Neural progenitor cell (in vitro differentiated cells): ENCODE measurements at regions not wholly inside any gene's neighbourhood (a gene's known extent, or its start where the extent isn't known, plus 50 kb on each side); places are given as distances from the start of the nearest gene placed in this dataset.
"Not testable (repeated sequence)": the region's sequence is repeated elsewhere in the genome, so short reads cannot be mapped to it uniquely, and the experiment has no call there.

Experiments
- DNase-seq: peaks from one replicate; pipeline ENCODE4 v3.0.0-alpha.2; 2016; ENCODE audit warnings: low spot score
- H2AFZ ChIP-seq: fragments of 200-600 bp; sonication (generic); replicated peaks from 2 replicates; pipeline ENCODE4 v1.6.1; 2016; ENCODE audit warnings: antibody characterized with exemption
- H3F3A ChIP-seq: fragments of 200-600 bp; sonication (generic); 2 replicates; pipeline ENCODE4 v1.6.1; 2016; ENCODE audit warnings: antibody characterized with exemption, low read depth
- H3K27ac ChIP-seq: fragments of 200-600 bp; sonication (generic); 2 replicates; pipeline ENCODE4 v1.5.1; 2016; ENCODE audit warnings: mild to moderate bottlenecking
- H3K27me3 ChIP-seq: fragments of 200-600 bp; sonication (generic); 2 replicates; pipeline ENCODE4 v1.6.1; 2016; ENCODE audit warnings: mild to moderate bottlenecking, moderate library complexity
- H3K36me3 ChIP-seq: fragments of 200-600 bp; sonication (generic); 2 replicates; pipeline ENCODE4 v1.5.1; 2016
- H3K4me1 ChIP-seq: fragments of 200-600 bp; sonication (generic); 2 replicates; pipeline ENCODE4 v1.6.1; 2016; ENCODE audit warnings: mixed run types
- H3K4me2 ChIP-seq: fragments of 200-600 bp; sonication (generic); 2 replicates; pipeline ENCODE4 v1.6.1; 2016
- H3K4me3 ChIP-seq: fragments of 200-600 bp; sonication (generic); 2 replicates; pipeline ENCODE4 v1.5.1; 2016
- H3K79me2 ChIP-seq: fragments of 200-600 bp; sonication (generic); 2 replicates; pipeline ENCODE4 v1.6.1; 2016; ENCODE audit warnings: low read depth
- H3K9ac ChIP-seq: fragments of 200-600 bp; sonication (generic); 2 replicates; pipeline ENCODE4 v1.6.1; 2016
- H3K9me3 ChIP-seq: fragments of 200-600 bp; sonication (generic); 2 replicates; pipeline ENCODE4 v1.5.1; 2016; ENCODE audit warnings: low read depth
- H4K20me1 ChIP-seq: fragments of 200-600 bp; sonication (generic); 2 replicates; pipeline ENCODE4 v1.6.1; 2016; ENCODE audit warnings: low read depth
- H3K27ac Mint-ChIP-seq: 3 replicates; pipeline ENCODE4 v1.8.0; 2021; ENCODE audit warnings: mixed read lengths
- H3K27me3 Mint-ChIP-seq: 2 replicates; pipeline ENCODE4 v1.8.0; 2022; ENCODE audit warnings: low read depth, mild to moderate bottlenecking, inconsistent platforms, moderate library complexity, mixed read lengths; ENCODE audit not compliant: insufficient read depth
- H3K36me3 Mint-ChIP-seq: 3 replicates; pipeline ENCODE4 v1.8.0; 2021; ENCODE audit warnings: mixed read lengths
- H3K4me1 Mint-ChIP-seq: 3 replicates; pipeline ENCODE4 v1.8.0; 2021; ENCODE audit warnings: mixed read lengths
- H3K4me3 Mint-ChIP-seq: 3 replicates; pipeline ENCODE4 v1.8.0; 2021; ENCODE audit warnings: mild to moderate bottlenecking, moderate library complexity, mixed read lengths
- H3K9me3 Mint-ChIP-seq: 3 replicates; pipeline ENCODE4 v1.8.0; 2020; ENCODE audit warnings: mixed read lengths
- CTCF ChIP-seq: fragments of 200-600 bp; sonication (generic); IDR thresholded peaks from 2 replicates; pipeline ENCODE4 v1.5.1; 2017; ENCODE audit warnings: antibody characterized with exemption, mild to moderate bottlenecking
- EZH2 ChIP-seq: fragments of 200-600 bp; sonication (generic); IDR thresholded peaks from 2 replicates; pipeline ENCODE4 v1.6.1; 2017; ENCODE audit warnings: antibody characterized with exemption, mild to moderate bottlenecking, moderate library complexity
- EZH2phosphoT487 ChIP-seq: fragments of 200-600 bp; sonication (generic); IDR thresholded peaks from 2 replicates; pipeline ENCODE4 v1.6.1; 2017; ENCODE audit warnings: antibody characterized with exemption

DNA sequence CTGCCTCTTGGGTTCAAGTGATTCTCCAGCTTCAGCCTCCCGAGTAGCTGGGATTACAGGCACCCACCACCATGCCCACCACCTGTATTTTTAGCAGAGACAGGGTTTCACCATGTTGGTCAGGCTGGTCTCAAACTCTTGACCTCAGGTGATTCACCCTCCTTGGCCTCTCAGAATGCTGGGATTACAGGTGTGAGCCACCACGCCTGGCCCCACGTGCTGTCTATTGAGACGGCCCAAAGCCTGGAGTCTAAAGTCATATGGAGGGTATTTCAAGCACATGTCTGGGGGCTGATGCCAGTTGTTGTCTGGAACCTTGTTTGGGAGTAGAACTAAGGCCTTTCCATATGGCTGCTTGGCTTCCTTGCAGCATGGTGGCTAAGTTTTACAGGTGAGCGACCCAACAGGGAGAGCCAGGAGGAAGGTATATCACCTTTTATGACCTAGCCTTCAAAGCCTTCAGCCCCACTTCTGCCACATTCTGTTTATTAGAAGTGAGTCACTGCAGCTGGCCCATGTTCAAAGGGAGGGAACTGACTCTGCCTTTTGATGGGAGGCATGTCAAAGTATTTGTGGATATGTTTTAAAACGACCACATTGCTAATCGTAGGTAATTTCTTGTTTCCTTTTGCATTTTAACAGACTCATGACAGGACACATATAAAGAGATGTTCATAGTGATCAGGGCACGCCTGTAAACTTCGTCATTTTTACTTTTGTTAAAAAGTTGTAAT is 105.3 kb upstream of the GOLGA6L4 start:
- H3K36me3 ChIP-seq, H3K4me1 Mint-ChIP-seq, H3K9me3 Mint-ChIP-seq, H2AFZ ChIP-seq, H3K4me2 ChIP-seq, H3K27me3 ChIP-seq, H3K27ac Mint-ChIP-seq, H3K4me3 ChIP-seq, H3K36me3 Mint-ChIP-seq, H3K4me3 Mint-ChIP-seq, H3K9me3 ChIP-seq, H4K20me1 ChIP-seq, DNase-seq, H3K79me2 ChIP-seq, H3F3A ChIP-seq, H3K27ac ChIP-seq, H3K9ac ChIP-seq, H3K4me1 ChIP-seq, H3K27me3 Mint-ChIP-seq: not testable (repeated sequence)

DNA sequence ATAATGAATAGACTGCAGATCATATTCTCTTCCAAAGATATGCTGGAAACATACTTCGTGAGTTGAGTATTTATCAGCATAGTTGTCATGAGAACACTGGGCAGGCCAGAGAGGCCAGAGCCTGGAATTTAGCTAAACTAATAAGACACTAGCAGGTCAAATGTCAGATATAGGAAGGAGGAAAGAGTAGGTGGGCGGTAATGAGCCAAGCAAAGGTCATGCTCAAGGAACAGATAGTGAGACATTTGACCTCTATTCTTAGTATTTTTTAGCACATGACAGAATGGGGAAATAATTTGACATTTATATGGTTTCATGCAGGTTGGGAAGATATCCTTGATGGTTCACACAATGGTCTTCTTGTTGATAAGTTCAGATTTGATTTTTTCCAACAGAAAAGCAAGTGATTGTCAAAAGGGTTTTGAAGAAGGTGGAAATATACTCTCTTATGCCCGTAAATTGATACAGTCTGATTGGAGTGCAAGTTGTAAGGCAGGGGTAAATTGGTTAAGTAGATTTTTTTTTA is 99.6 kb upstream of the GOLGA6L4 start:
- H3K9me3 ChIP-seq, H3K4me1 ChIP-seq, H3K27me3 Mint-ChIP-seq, H3K79me2 ChIP-seq, H4K20me1 ChIP-seq, H3K27ac Mint-ChIP-seq, H3K4me1 Mint-ChIP-seq, H3K36me3 ChIP-seq, H3F3A ChIP-seq, H3K4me3 ChIP-seq, H3K9me3 Mint-ChIP-seq, H3K27ac ChIP-seq, H3K27me3 ChIP-seq, H2AFZ ChIP-seq, H3K4me3 Mint-ChIP-seq, H3K9ac ChIP-seq, H3K36me3 Mint-ChIP-seq, DNase-seq, H3K4me2 ChIP-seq: not testable (repeated sequence)

DNA sequence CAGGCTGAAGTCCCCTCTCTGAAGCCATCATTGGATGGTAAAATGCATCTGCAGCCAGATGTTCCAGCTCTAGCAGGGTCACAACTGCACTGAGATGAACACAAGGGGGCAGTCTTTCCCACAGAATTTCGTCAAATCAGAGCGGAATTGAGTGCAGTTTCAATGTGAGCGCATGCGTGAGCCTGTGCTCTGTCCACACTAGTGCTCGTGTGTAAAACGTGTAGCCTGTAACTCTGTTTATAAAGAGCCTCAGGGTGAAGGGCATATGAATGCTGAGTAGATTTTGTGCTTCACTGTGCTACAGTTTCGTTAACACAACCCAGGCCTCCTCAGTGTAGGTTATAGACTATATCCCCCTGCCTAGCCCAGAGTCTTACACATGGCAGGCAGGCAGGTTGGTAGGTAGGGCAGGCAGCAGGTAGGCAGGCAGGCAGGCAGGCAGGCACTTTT is 92.7 kb upstream of the GOLGA6L4 start:
- H3K79me2 ChIP-seq, result no peaks in the 10 kb centered on the region
- H4K20me1 ChIP-seq, result no peaks in the 10 kb centered on the region
- no peaks in the 10 kb centered on the region for H3K9me3 ChIP-seq
- no peaks in the 10 kb centered on the region for H3F3A ChIP-seq
- no peak overlapping the region for H3K27ac ChIP-seq
- no peak overlapping the region for H3K9ac ChIP-seq
- H3K4me3 ChIP-seq, result peak overlapping the region; percentile 5
- Mint-ChIP-seq H3K27me3 (no peaks in the 10 kb centered on the region), H3K4me3 (peak overlapping the region; percentile 9), H3K9me3 (no peaks in the 10 kb centered on the region), H3K27ac (no peak overlapping the region), H3K36me3 (no peaks in the 10 kb centered on the region), H3K4me1 (no peaks in the 10 kb centered on the region)
- H3K36me3 ChIP-seq, result no peaks in the 10 kb centered on the region
- H3K4me2 ChIP-seq, result peak overlapping the region; percentile 59
- peak; percentile 87 for DNase-seq
- H3K27me3 ChIP-seq, result no peaks in the 10 kb centered on the region
- TF ChIP-seq EZH2, result no peak
- TF ChIP-seq EZH2phosphoT487, result no peak
- TF ChIP-seq CTCF, result peak; percentile 82
- no peaks in the 10 kb centered on the region for H3K4me1 ChIP-seq
- peak overlapping the region; percentile 73 for H2AFZ ChIP-seq

- Histone ChIP-seq H3K9ac (no peak overlapping the region), H3K27me3 (no peaks in the 10 kb centered on the region), H3K4me3 (no peak overlapping the region), H4K20me1 (no peaks in the 10 kb centered on the region), H3K9me3 (no peaks in the 10 kb centered on the region), H3F3A (no peaks in the 10 kb centered on the region), H3K27ac (no peak overlapping the region), H3K4me2 (no peak overlapping the region), H3K79me2 (no peaks in the 10 kb centered on the region), H2AFZ (no peak overlapping the region), H3K36me3 (no peaks in the 10 kb centered on the region), H3K4me1 (no peaks in the 10 kb centered on the region)
- H3K4me1 Mint-ChIP-seq, result no peaks in the 10 kb centered on the region
- H3K36me3 Mint-ChIP-seq, result no peaks in the 10 kb centered on the region
- H3K9me3 Mint-ChIP-seq, result no peaks in the 10 kb centered on the region
- H3K4me3 Mint-ChIP-seq, result no peak overlapping the region
- no peak for TF ChIP-seq EZH2
- no peak for TF ChIP-seq CTCF
- no peak for TF ChIP-seq EZH2phosphoT487
- no peak overlapping the region for H3K27ac Mint-ChIP-seq
- DNase-seq, result no peak
- H3K27me3 Mint-ChIP-seq, result no peaks in the 10 kb centered on the region
These were observed 91.7 kb upstream of the GOLGA6L4 start for GRCh38 chr15:84143753-84144314.

DNA sequence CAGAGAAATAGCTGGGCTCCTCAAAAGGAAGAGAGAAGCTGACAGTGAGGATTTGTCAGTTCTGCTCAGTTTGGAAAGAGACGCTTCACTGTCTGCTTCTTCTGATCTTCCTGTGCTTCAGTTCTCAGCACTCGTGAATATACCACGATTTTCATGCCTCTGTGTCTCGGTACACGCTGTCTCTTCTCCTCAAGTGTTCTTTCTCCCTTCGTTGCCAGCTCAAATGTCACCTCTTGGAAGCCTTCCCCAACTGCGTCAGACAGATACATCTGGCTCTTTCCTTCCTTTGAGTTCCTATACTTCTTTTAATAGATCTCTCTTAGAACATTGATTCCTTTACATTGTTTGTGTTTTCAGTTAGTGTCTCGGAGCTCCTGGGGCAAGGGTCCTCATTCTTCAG is 90.6 kb upstream of the GOLGA6L4 start:
- H3K4me3 ChIP-seq, H3K9me3 ChIP-seq, H3K27me3 ChIP-seq, H4K20me1 ChIP-seq, H3K4me1 Mint-ChIP-seq, H3K27me3 Mint-ChIP-seq, H3K27ac Mint-ChIP-seq, H3K36me3 ChIP-seq, H3K36me3 Mint-ChIP-seq, H3K79me2 ChIP-seq, H3K4me2 ChIP-seq, H3K27ac ChIP-seq, DNase-seq, H3K4me3 Mint-ChIP-seq, H3F3A ChIP-seq, H3K9ac ChIP-seq, H2AFZ ChIP-seq, H3K4me1 ChIP-seq, H3K9me3 Mint-ChIP-seq: not testable (repeated sequence)

DNA sequence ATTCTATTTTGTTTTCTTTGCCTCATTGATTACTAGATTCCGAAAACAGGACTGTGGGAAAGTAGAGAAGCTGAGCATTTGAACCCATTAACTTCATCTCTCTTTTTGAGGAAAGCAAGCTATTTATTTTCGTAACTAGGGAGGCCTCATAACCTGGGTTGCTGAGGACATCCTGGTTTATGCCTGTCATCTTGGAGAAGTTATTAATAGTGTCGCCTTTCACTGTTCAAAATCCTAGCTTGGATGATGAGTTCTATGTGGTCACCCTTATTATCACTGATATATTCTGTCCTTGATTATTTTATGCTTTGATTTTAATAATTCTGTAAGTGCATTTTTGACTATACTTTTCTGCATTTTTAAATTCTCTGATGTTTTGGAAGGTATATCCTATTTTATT is 89.3 kb upstream of the GOLGA6L4 start:
- H3K9me3 ChIP-seq, H3K4me1 ChIP-seq, H2AFZ ChIP-seq, H3K4me1 Mint-ChIP-seq, H3K27ac Mint-ChIP-seq, H3K27me3 Mint-ChIP-seq, H3K4me3 Mint-ChIP-seq, DNase-seq, H3K36me3 Mint-ChIP-seq, H3K79me2 ChIP-seq, H3K36me3 ChIP-seq, H3K9me3 Mint-ChIP-seq, H3K9ac ChIP-seq, H3F3A ChIP-seq, H3K4me2 ChIP-seq, H3K4me3 ChIP-seq, H3K27me3 ChIP-seq, H4K20me1 ChIP-seq, H3K27ac ChIP-seq: not testable (repeated sequence)
